ENCODE measurements at regions not wholly inside any gene's neighbourhood (a gene's known extent, or its start where the extent isn't known, plus 50 kb on each side); places are given as distances from the start of the nearest gene placed in this dataset.

- Histone ChIP-seq H3K9me3 (ENCODE audit: insufficient read depth, low read depth, low read length) (peaks cover 5% of the 10 kb centered on the region), H4K8ac (ENCODE audit: low read depth, low read length) (no peak overlapping the region), H3K4me3 (ENCODE audit: low read depth, low read length) (no peak overlapping the region), H3K9ac (ENCODE audit: low read length) (no peak overlapping the region), H3K18ac (ENCODE audit: low read length) (no peak overlapping the region), H2BK120ac (ENCODE audit: insufficient read depth, low read length, poor library complexity) (no peak overlapping the region), H4K12ac (ENCODE audit: low read depth, low read length) (no peak overlapping the region), H3K27me3 (ENCODE audit: insufficient read depth, low read length) (no peaks in the 10 kb centered on the region), H3K14ac (ENCODE audit: low read length) (no peak overlapping the region), H2BK5ac (ENCODE audit: low read depth, low read length, poor library complexity) (no peak overlapping the region), H2AFZ (ENCODE audit: insufficient read depth, low read length, poor library complexity) (no peak overlapping the region), H2BK12ac (ENCODE audit: low read length) (no peak overlapping the region), H3K36me3 (ENCODE audit: control insufficient read depth in 1 of 2, insufficient read depth in 2 of 2, low read length in 2 of 2) (no peaks in the 10 kb centered on the region), H3K4me2 (ENCODE audit: low read length) (no peak overlapping the region), H3K79me2 (ENCODE audit: control insufficient read depth, insufficient read depth, low read length, poor library complexity) (no peaks in the 10 kb centered on the region), H3K79me1 (ENCODE audit: low read length) (no peaks in the 10 kb centered on the region), H4K91ac (ENCODE audit: low read depth, low read length) (no peak overlapping the region), H2AK5ac (ENCODE audit: low read length) (no peak overlapping the region), H3K4me1 (ENCODE audit: control insufficient read depth in 1 of 2, insufficient read depth in 2 of 2, low read length in 2 of 2) (no peaks in the 10 kb centered on the region), H3K4ac (ENCODE audit: low read depth, low read length) (no peak overlapping the region), H3K23ac (ENCODE audit: low read length) (no peak overlapping the region), H3K27ac (ENCODE audit: low read depth, low read length) (no peak overlapping the region)
- peak in 1 of 2 donors; percentile 6 for DNase-seq
- WGBS (ENCODE audit: extremely low coverage, insufficient coverage, insufficient read length) = no CpG with 5 or more reads among the region's 4 CpGs
These were observed 343.7 kb upstream of the KCNN2 start for GRCh38 chr5:114018186-114018585.

GRCh38 chr5:114038756-114039155 lies 323.1 kb upstream of the KCNN2 start:
- no peak overlapping the region for H3K4me3 ChIP-seq (ENCODE audit: low read depth, low read length)
- H3K4ac ChIP-seq (ENCODE audit: low read depth, low read length) = no peak overlapping the region
- H2BK12ac ChIP-seq (ENCODE audit: low read length) = no peak overlapping the region
- H4K12ac ChIP-seq (ENCODE audit: low read depth, low read length) = no peak overlapping the region
- H3K18ac ChIP-seq (ENCODE audit: low read length) = no peak overlapping the region
- no CpG with 5 or more reads among the region's 2 CpGs for WGBS (ENCODE audit: extremely low coverage, insufficient coverage, insufficient read length)
- no peak overlapping the region for H2BK120ac ChIP-seq (ENCODE audit: insufficient read depth, low read length, poor library complexity)
- no peak overlapping the region for H3K14ac ChIP-seq (ENCODE audit: low read length)
- H2BK5ac ChIP-seq (ENCODE audit: low read depth, low read length, poor library complexity) = no peak overlapping the region
- no peak overlapping the region for H4K91ac ChIP-seq (ENCODE audit: low read depth, low read length)
- no peak overlapping the region for H4K8ac ChIP-seq (ENCODE audit: low read depth, low read length)
- H3K36me3 ChIP-seq (ENCODE audit: control insufficient read depth in 1 of 2, insufficient read depth in 2 of 2, low read length in 2 of 2) = no peaks in the 10 kb centered on the region
- no peak overlapping the region for H3K9ac ChIP-seq (ENCODE audit: low read length)
- no peaks in the 10 kb centered on the region for H3K27me3 ChIP-seq (ENCODE audit: insufficient read depth, low read length)
- no peak overlapping the region for H2AFZ ChIP-seq (ENCODE audit: insufficient read depth, low read length, poor library complexity)
- no peaks in the 10 kb centered on the region for H3K9me3 ChIP-seq (ENCODE audit: insufficient read depth, low read depth, low read length)
- H3K4me1 ChIP-seq (ENCODE audit: control insufficient read depth in 1 of 2, insufficient read depth in 2 of 2, low read length in 2 of 2) = peaks cover 5% of the 10 kb centered on the region in 2 experiments
- H3K4me2 ChIP-seq (ENCODE audit: low read length) = no peak overlapping the region
- no peak overlapping the region for H3K23ac ChIP-seq (ENCODE audit: low read length)
- H2AK5ac ChIP-seq (ENCODE audit: low read length) = no peak overlapping the region
- no peaks in the 10 kb centered on the region for H3K79me1 ChIP-seq (ENCODE audit: low read length)
- H3K27ac ChIP-seq (ENCODE audit: low read depth, low read length) = no peak overlapping the region
- H3K79me2 ChIP-seq (ENCODE audit: control insufficient read depth, insufficient read depth, low read length, poor library complexity) = no peaks in the 10 kb centered on the region
- DNase-seq = no peak

- Histone ChIP-seq H2AFZ (ENCODE audit: insufficient read depth, low read length, poor library complexity) (no peak overlapping the region), H3K14ac (ENCODE audit: low read length) (no peak overlapping the region), H2BK120ac (ENCODE audit: insufficient read depth, low read length, poor library complexity) (no peak overlapping the region), H3K23ac (ENCODE audit: low read length) (no peak overlapping the region), H3K4me1 (ENCODE audit: control insufficient read depth in 1 of 2, insufficient read depth in 2 of 2, low read length in 2 of 2) (peaks cover 3 to 4% of the 10 kb centered on the region in 2 experiments), H3K4me3 (ENCODE audit: low read depth, low read length) (no peak overlapping the region), H3K9me3 (ENCODE audit: insufficient read depth, low read depth, low read length) (no peaks in the 10 kb centered on the region), H3K4me2 (ENCODE audit: low read length) (no peak overlapping the region), H3K79me1 (ENCODE audit: low read length) (no peaks in the 10 kb centered on the region), H3K36me3 (ENCODE audit: control insufficient read depth in 1 of 2, insufficient read depth in 2 of 2, low read length in 2 of 2) (no peaks in the 10 kb centered on the region), H4K8ac (ENCODE audit: low read depth, low read length) (no peak overlapping the region), H2BK5ac (ENCODE audit: low read depth, low read length, poor library complexity) (no peak overlapping the region), H2BK12ac (ENCODE audit: low read length) (no peak overlapping the region), H3K27ac (ENCODE audit: low read depth, low read length) (no peak overlapping the region), H3K4ac (ENCODE audit: low read depth, low read length) (no peak overlapping the region), H3K79me2 (ENCODE audit: control insufficient read depth, insufficient read depth, low read length, poor library complexity) (no peaks in the 10 kb centered on the region), H3K9ac (ENCODE audit: low read length) (no peak overlapping the region), H4K91ac (ENCODE audit: low read depth, low read length) (no peak overlapping the region), H3K18ac (ENCODE audit: low read length) (no peak overlapping the region), H2AK5ac (ENCODE audit: low read length) (no peak overlapping the region), H3K27me3 (ENCODE audit: insufficient read depth, low read length) (no peaks in the 10 kb centered on the region), H4K12ac (ENCODE audit: low read depth, low read length) (no peak overlapping the region)
- no peak for DNase-seq
- no CpG with 5 or more reads among the region's 2 CpGs for WGBS (ENCODE audit: extremely low coverage, insufficient coverage, insufficient read length)
These were observed 311.8 kb upstream of the KCNN2 start for GRCh38 chr5:114050087-114050486.

- H2BK12ac ChIP-seq (ENCODE audit: low read length) = no peak overlapping the region
- peaks cover 9% of the 10 kb centered on the region for H3K27me3 ChIP-seq (ENCODE audit: insufficient read depth, low read length)
- peak overlapping the region; percentile 45 for H4K91ac ChIP-seq (ENCODE audit: low read depth, low read length)
- H3K4me3 ChIP-seq (ENCODE audit: low read depth, low read length) = no peak overlapping the region
- H3K4me1 ChIP-seq (ENCODE audit: control insufficient read depth in 1 of 2, insufficient read depth in 2 of 2, low read length in 2 of 2) = peaks cover 7 to 10% of the 10 kb centered on the region in 2 experiments
- no peaks in the 10 kb centered on the region for H3K36me3 ChIP-seq (ENCODE audit: control insufficient read depth in 1 of 2, insufficient read depth in 2 of 2, low read length in 2 of 2)
- H3K9me3 ChIP-seq (ENCODE audit: insufficient read depth, low read depth, low read length) = no peaks in the 10 kb centered on the region
- no peak overlapping the region for H2BK120ac ChIP-seq (ENCODE audit: insufficient read depth, low read length, poor library complexity)
- no peak overlapping the region for H2BK5ac ChIP-seq (ENCODE audit: low read depth, low read length, poor library complexity)
- no peak overlapping the region for H3K27ac ChIP-seq (ENCODE audit: low read depth, low read length)
- H3K79me2 ChIP-seq (ENCODE audit: control insufficient read depth, insufficient read depth, low read length, poor library complexity) = no peaks in the 10 kb centered on the region
- DNase-seq = no peak
- no peak overlapping the region for H4K12ac ChIP-seq (ENCODE audit: low read depth, low read length)
- H3K14ac ChIP-seq (ENCODE audit: low read length) = no peak overlapping the region
- H2AK5ac ChIP-seq (ENCODE audit: low read length) = no peak overlapping the region
- no peak overlapping the region for H4K8ac ChIP-seq (ENCODE audit: low read depth, low read length)
- H2AFZ ChIP-seq (ENCODE audit: insufficient read depth, low read length, poor library complexity) = no peak overlapping the region
- WGBS (ENCODE audit: extremely low coverage, insufficient coverage, insufficient read length) = no CpG with 5 or more reads among the region's 4 CpGs
- no peak overlapping the region for H3K4me2 ChIP-seq (ENCODE audit: low read length)
- H3K79me1 ChIP-seq (ENCODE audit: low read length) = no peaks in the 10 kb centered on the region
- H3K9ac ChIP-seq (ENCODE audit: low read length) = no peak overlapping the region
- H3K18ac ChIP-seq (ENCODE audit: low read length) = no peak overlapping the region
- no peak overlapping the region for H3K23ac ChIP-seq (ENCODE audit: low read length)
- no peak overlapping the region for H3K4ac ChIP-seq (ENCODE audit: low read depth, low read length)
These were observed 308.5 kb upstream of the KCNN2 start for GRCh38 chr5:114053372-114053771.

Measured in trophoblast cell (in vitro differentiated cells and primary cell).